Mesendoderm (in vitro differentiated cells): ENCODE measurements at regions not wholly inside any gene's neighbourhood (a gene's known extent, or its start where the extent isn't known, plus 50 kb on each side); places are given as distances from the start of the nearest gene placed in this dataset.
A peak's percentile ranks its signal among the peaks of the same experiment; 100 is the strongest.

Source experiments
- DNase-seq: peaks from one replicate; pipeline ENCODE4 v3.0.0; 2013
- H2AK5ac ChIP-seq: 2 replicates; pipeline ENCODE4 v1.6.1; 2013; ENCODE audit warnings: low read length, inconsistent platforms
- H2BK120ac ChIP-seq: 2 replicates; pipeline ENCODE4 v1.6.1; 2013; ENCODE audit warnings: low read depth, mild to moderate bottlenecking, low read length, moderate library complexity, mixed read lengths
- H2BK15ac ChIP-seq: replicated peaks from 2 replicates; pipeline ENCODE4 v1.6.1; 2013; ENCODE audit warnings: low read depth, mild to moderate bottlenecking, moderate library complexity
- H2BK5ac ChIP-seq: 2 replicates; pipeline ENCODE4 v1.6.1; 2013; ENCODE audit warnings: low read length, inconsistent platforms
- H3K18ac ChIP-seq: 2 replicates; pipeline ENCODE4 v1.6.1; 2013; ENCODE audit warnings: mild to moderate bottlenecking, low read length, mixed read lengths
- H3K23ac ChIP-seq: one replicate; pipeline ENCODE4 v1.6.1; 2013; ENCODE audit warnings: low read length
- H3K27ac ChIP-seq: 2 replicates; pipeline ENCODE4 v1.5.1; 2013; ENCODE audit warnings: low read depth, mild to moderate bottlenecking, inconsistent platforms, low read length, moderate library complexity
- H3K27me3 ChIP-seq: 2 replicates; pipeline ENCODE4 v1.6.1; 2013; ENCODE audit warnings: low read length, control low read depth, mild to moderate bottlenecking, inconsistent platforms; ENCODE audit not compliant: insufficient read depth, poor library complexity
- H3K36me3 ChIP-seq: 2 replicates; pipeline ENCODE4 v1.6.1; 2013; ENCODE audit warnings: low read length, inconsistent platforms; ENCODE audit not compliant: control insufficient read depth, insufficient read depth
- H3K4ac ChIP-seq: one replicate; pipeline ENCODE4 v1.6.1; 2013; ENCODE audit warnings: low read depth, mild to moderate bottlenecking, low read length, moderate library complexity
- H3K4me1 ChIP-seq: 2 replicates; pipeline ENCODE4 v1.6.1; 2013; ENCODE audit warnings: low read depth, low read length, inconsistent platforms; ENCODE audit not compliant: control insufficient read depth
- H3K4me2 ChIP-seq: 2 replicates; pipeline ENCODE4 v1.6.1; 2013; ENCODE audit warnings: low read length
- H3K4me3 ChIP-seq: 2 replicates; pipeline ENCODE4 v1.5.1; 2013; ENCODE audit warnings: mild to moderate bottlenecking, low read length
- H3K56ac ChIP-seq: one replicate; pipeline ENCODE4 v1.6.1; 2013; ENCODE audit warnings: low read length
- H3K79me1 ChIP-seq: 2 replicates; pipeline ENCODE4 v1.6.1; 2013; ENCODE audit warnings: low read length, inconsistent platforms
- H3K79me2 ChIP-seq: 2 replicates; pipeline ENCODE4 v1.6.1; 2013; ENCODE audit warnings: mild to moderate bottlenecking, low read length; ENCODE audit not compliant: control insufficient read depth, insufficient read depth
- H3K9ac ChIP-seq: 2 replicates; pipeline ENCODE4 v1.6.1; 2013; ENCODE audit warnings: low read length, inconsistent platforms
- H4K5ac ChIP-seq: one replicate; pipeline ENCODE4 v1.6.1; 2013; ENCODE audit warnings: low read length
- H4K8ac ChIP-seq: one replicate; pipeline ENCODE4 v1.6.1; 2013; ENCODE audit warnings: low read depth, mild to moderate bottlenecking, control low read depth, low read length, moderate library complexity
- WGBS: extraction: QIAGEN DNeasy Blood & Tissue Kit; methylation state at CpG from one replicate; pipeline ENCODE4 v1.1.7; 2013; ENCODE audit warnings: low lambda C conversion rate, missing lambda C conversion rate; ENCODE audit not compliant: insufficient coverage; ENCODE audit errors: extremely low coverage; 5-methylcytosine and 5-hydroxymethylcytosine counted together

GRCh38 chr17:34784526-34784925 is 176.7 kb downstream of the CCT6B start:
- Histone ChIP-seq H2BK5ac (no peak overlapping the region), H3K4me1 (no peaks in the 10 kb centered on the region), H3K4ac (no peak overlapping the region), H2BK120ac (no peak overlapping the region), H3K27me3 (no peaks in the 10 kb centered on the region), H3K36me3 (no peaks in the 10 kb centered on the region), H4K5ac (no peak overlapping the region), H2BK15ac (no peak overlapping the region), H3K79me2 (no peaks in the 10 kb centered on the region), H3K4me2 (no peak overlapping the region), H3K56ac (no peak overlapping the region), H3K23ac (no peak overlapping the region), H4K8ac (no peak overlapping the region), H3K18ac (no peak overlapping the region), H3K27ac (no peak overlapping the region), H2AK5ac (no peak overlapping the region), H3K79me1 (no peaks in the 10 kb centered on the region), H3K9ac (no peak overlapping the region), H3K4me3 (no peak overlapping the region)
- DNase-seq, result no peak
- WGBS, result no CpG with 5 or more reads among the region's 4 CpGs

- H4K8ac ChIP-seq, result no peak overlapping the region
- no peaks in the 10 kb centered on the region for H3K79me1 ChIP-seq
- H4K5ac ChIP-seq, result no peak overlapping the region
- no CpG with 5 or more reads among the region's 6 CpGs for WGBS
- H3K27me3 ChIP-seq, result no peaks in the 10 kb centered on the region
- H3K4me3 ChIP-seq, result no peak overlapping the region
- H3K4ac ChIP-seq, result no peak overlapping the region
- no peak overlapping the region for H2BK120ac ChIP-seq
- H3K79me2 ChIP-seq, result no peaks in the 10 kb centered on the region
- no peak overlapping the region for H3K27ac ChIP-seq
- no peak overlapping the region for H3K4me2 ChIP-seq
- H3K23ac ChIP-seq, result no peak overlapping the region
- peak overlapping the region; percentile 49 for H3K56ac ChIP-seq
- H2AK5ac ChIP-seq, result no peak overlapping the region
- no peak overlapping the region for H2BK5ac ChIP-seq
- no peak overlapping the region for H3K18ac ChIP-seq
- DNase-seq, result no peak
- H3K36me3 ChIP-seq, result no peaks in the 10 kb centered on the region
- H3K4me1 ChIP-seq, result no peaks in the 10 kb centered on the region
- H3K9ac ChIP-seq, result no peak overlapping the region
- H2BK15ac ChIP-seq, result no peak overlapping the region
Observed at GRCh38 chr17:34782271-34782670, 179.0 kb downstream of the CCT6B start.

GRCh38 chr17:34781571-34782108 is 179.6 kb downstream of the CCT6B start:
- peak; percentile 22 for DNase-seq
- H2AK5ac ChIP-seq, result no peak overlapping the region
- H3K79me2 ChIP-seq, result no peaks in the 10 kb centered on the region
- H3K4me3 ChIP-seq, result no peak overlapping the region
- no peaks in the 10 kb centered on the region for H3K36me3 ChIP-seq
- no peak overlapping the region for H3K23ac ChIP-seq
- H3K56ac ChIP-seq, result no peak overlapping the region
- H2BK15ac ChIP-seq, result no peak overlapping the region
- no peaks in the 10 kb centered on the region for H3K79me1 ChIP-seq
- H4K8ac ChIP-seq, result no peak overlapping the region
- WGBS, result no CpG with 5 or more reads among the region's 12 CpGs
- no peak overlapping the region for H4K5ac ChIP-seq
- H2BK5ac ChIP-seq, result no peak overlapping the region
- no peak overlapping the region for H3K27ac ChIP-seq
- H3K9ac ChIP-seq, result no peak overlapping the region
- H3K4ac ChIP-seq, result no peak overlapping the region
- H3K4me1 ChIP-seq, result no peaks in the 10 kb centered on the region
- no peak overlapping the region for H2BK120ac ChIP-seq
- no peaks in the 10 kb centered on the region for H3K27me3 ChIP-seq
- H3K18ac ChIP-seq, result no peak overlapping the region
- no peak overlapping the region for H3K4me2 ChIP-seq

- no peak overlapping the region for H2AK5ac ChIP-seq
- H3K4ac ChIP-seq, result no peak overlapping the region
- H3K27ac ChIP-seq, result no peak overlapping the region
- no peak overlapping the region for H4K8ac ChIP-seq
- no peak for DNase-seq
- no peak overlapping the region for H2BK120ac ChIP-seq
- no peak overlapping the region for H3K4me2 ChIP-seq
- no peak overlapping the region for H2BK15ac ChIP-seq
- H3K79me2 ChIP-seq, result no peaks in the 10 kb centered on the region
- no peaks in the 10 kb centered on the region for H3K4me1 ChIP-seq
- H3K27me3 ChIP-seq, result no peaks in the 10 kb centered on the region
- no peak overlapping the region for H3K18ac ChIP-seq
- H2BK5ac ChIP-seq, result no peak overlapping the region
- no peak overlapping the region for H4K5ac ChIP-seq
- no peak overlapping the region for H3K9ac ChIP-seq
- no peaks in the 10 kb centered on the region for H3K36me3 ChIP-seq
- H3K79me1 ChIP-seq, result no peaks in the 10 kb centered on the region
- WGBS, result no CpG with 5 or more reads among the region's 3 CpGs
- no peak overlapping the region for H3K56ac ChIP-seq
- H3K4me3 ChIP-seq, result no peak overlapping the region
- H3K23ac ChIP-seq, result no peak overlapping the region
Observed at GRCh38 chr17:34781071-34781470, 180.2 kb downstream of the CCT6B start.

GRCh38 chr17:34780438-34780837 is 180.8 kb downstream of the CCT6B start:
- Histone ChIP-seq H4K5ac (no peak overlapping the region), H2BK15ac (no peak overlapping the region), H2AK5ac (no peak overlapping the region), H3K27ac (no peak overlapping the region), H3K23ac (no peak overlapping the region), H3K18ac (no peak overlapping the region), H3K79me1 (no peaks in the 10 kb centered on the region), H3K4me3 (no peak overlapping the region), H3K79me2 (no peaks in the 10 kb centered on the region), H2BK5ac (no peak overlapping the region), H3K27me3 (no peaks in the 10 kb centered on the region), H2BK120ac (no peak overlapping the region), H4K8ac (no peak overlapping the region), H3K4me2 (no peak overlapping the region), H3K9ac (no peak overlapping the region), H3K4me1 (no peaks in the 10 kb centered on the region), H3K4ac (no peak overlapping the region), H3K36me3 (no peaks in the 10 kb centered on the region), H3K56ac (no peak overlapping the region)
- no CpG with 5 or more reads among the region's 3 CpGs for WGBS
- no peak for DNase-seq
